GM23248 (cell line): ENCODE measurements at regions not wholly inside any gene's neighbourhood (a gene's known extent, or its start where the extent isn't known, plus 50 kb on each side); places are given as distances from the start of the nearest gene placed in this dataset.

Source experiments
- DNase-seq: peaks from one replicate; pipeline ENCODE4 v3.0.0-alpha.2; 2015
- H2AFZ ChIP-seq: fragments of 200-600 bp; sonication (generic); 2 replicates; pipeline ENCODE4 v1.6.1; 2016; ENCODE audit warnings: antibody characterized with exemption
- H3F3A ChIP-seq: fragments of 200-600 bp; sonication (generic); 2 replicates; pipeline ENCODE4 v1.6.1; 2016; ENCODE audit warnings: mild to moderate bottlenecking, antibody characterized with exemption, mixed run types; ENCODE audit not compliant: insufficient read depth
- H3K27ac ChIP-seq: fragments of 200-600 bp; sonication (generic); 2 replicates; pipeline ENCODE4 v1.5.1; 2016; ENCODE audit warnings: mild to moderate bottlenecking
- H3K27me3 ChIP-seq: fragments of 200-600 bp; sonication (generic); replicated peaks from 2 replicates; pipeline ENCODE4 v1.6.1; 2016; ENCODE audit warnings: mild to moderate bottlenecking; ENCODE audit not compliant: insufficient read depth
- H3K36me3 ChIP-seq: fragments of 200-600 bp; sonication (generic); 2 replicates; pipeline ENCODE4 v1.6.1; 2016; ENCODE audit warnings: low read depth, mild to moderate bottlenecking
- H3K4me1 ChIP-seq: fragments of 200-600 bp; sonication (generic); 2 replicates; pipeline ENCODE4 v1.6.1; 2016; ENCODE audit warnings: mild to moderate bottlenecking; ENCODE audit not compliant: insufficient read depth
- H3K4me2 ChIP-seq: fragments of 200-600 bp; sonication (generic); one replicate; pipeline ENCODE4 v1.6.1; 2016; ENCODE audit warnings: mild to moderate bottlenecking; ENCODE audit not compliant: unreplicated experiment
- H3K4me3 ChIP-seq: fragments of 200-600 bp; sonication (generic); 2 replicates; pipeline ENCODE4 v1.5.1; 2016; ENCODE audit warnings: mild to moderate bottlenecking
- H3K79me2 ChIP-seq: fragments of 200-600 bp; sonication (generic); 2 replicates; pipeline ENCODE4 v1.6.1; 2016; ENCODE audit warnings: mild to moderate bottlenecking; ENCODE audit not compliant: insufficient read depth
- H3K9ac ChIP-seq: fragments of 200-600 bp; sonication (generic); 2 replicates; pipeline ENCODE4 v1.6.1; 2016; ENCODE audit warnings: mild to moderate bottlenecking
- H3K9me2 ChIP-seq: fragments of 200-600 bp; sonication (generic); 2 replicates; pipeline ENCODE4 v1.6.1; 2016; ENCODE audit warnings: mixed run types, mild to moderate bottlenecking, moderate library complexity; ENCODE audit not compliant: insufficient read depth
- H3K9me3 ChIP-seq: fragments of 200-600 bp; sonication (generic); one replicate; pipeline ENCODE4 v1.6.1; 2017; ENCODE audit warnings: low read depth
- H4K20me1 ChIP-seq: fragments of 200-600 bp; sonication (generic); 2 replicates; pipeline ENCODE4 v1.6.0; 2016; ENCODE audit not compliant: insufficient read depth
- EZH2 ChIP-seq: fragments of 200-600 bp; sonication (generic); IDR thresholded peaks from 2 replicates; pipeline ENCODE4 v1.6.1; 2018; ENCODE audit warnings: antibody characterized with exemption, mild to moderate bottlenecking; ENCODE audit not compliant: insufficient read depth, poor library complexity, severe bottlenecking
- EZH2phosphoT487 ChIP-seq: fragments of 200-600 bp; sonication (generic); IDR thresholded peaks from 2 replicates; pipeline ENCODE4 v1.6.1; 2018; ENCODE audit warnings: antibody characterized with exemption, moderate library complexity, mild to moderate bottlenecking, low read depth; ENCODE audit not compliant: insufficient read depth
- WGBS, 2 experiments: methylation state at CpG; one replicate each; pipeline ENCODE4 v1.1.6; 2015 to 2017; ENCODE audit warnings: low lambda C conversion rate in 2 of 2, low coverage in 1 of 2; ENCODE audit errors: missing lambda C conversion rate in 2 of 2; 5-methylcytosine and 5-hydroxymethylcytosine counted together
- in situ Hi-C: fragments of 300-500 bp; cut with MboI; formaldehyde crosslinking; loops from 2 replicates; pipeline ENCODE4 v1.15.0; 2020

- H3K9me3 ChIP-seq, result no peaks in the 10 kb centered on the region
- H2AFZ ChIP-seq, result no peak overlapping the region
- H3K27me3 ChIP-seq, result no peaks in the 10 kb centered on the region
- H3K4me1 ChIP-seq, result peaks cover 18% of the 10 kb centered on the region
- H3K36me3 ChIP-seq, result no peaks in the 10 kb centered on the region
- H3K9ac ChIP-seq, result no peak overlapping the region
- WGBS, 2 experiments, result 93 to 94% methylated on average over 6 of the region's 6 CpGs
- H3K4me2 ChIP-seq, result no peak overlapping the region
- H3K4me3 ChIP-seq, result no peak overlapping the region
- no peak for TF ChIP-seq EZH2
- no peak for TF ChIP-seq EZH2phosphoT487
- no peaks in the 10 kb centered on the region for H4K20me1 ChIP-seq
- no peak overlapping the region for H3K27ac ChIP-seq
- DNase-seq, result no peak
- 0 out of 2 replicates have a peak, but pooled peaks cover 4% of the 10 kb centered on the region for H3F3A ChIP-seq
- in situ Hi-C loops, result no loop called here
- no peaks in the 10 kb centered on the region for H3K79me2 ChIP-seq
- no peaks in the 10 kb centered on the region for H3K9me2 ChIP-seq
Observed at GRCh38 chr5:143677403-143677802, 134.6 kb upstream of the HMHB1 start.

DNA sequence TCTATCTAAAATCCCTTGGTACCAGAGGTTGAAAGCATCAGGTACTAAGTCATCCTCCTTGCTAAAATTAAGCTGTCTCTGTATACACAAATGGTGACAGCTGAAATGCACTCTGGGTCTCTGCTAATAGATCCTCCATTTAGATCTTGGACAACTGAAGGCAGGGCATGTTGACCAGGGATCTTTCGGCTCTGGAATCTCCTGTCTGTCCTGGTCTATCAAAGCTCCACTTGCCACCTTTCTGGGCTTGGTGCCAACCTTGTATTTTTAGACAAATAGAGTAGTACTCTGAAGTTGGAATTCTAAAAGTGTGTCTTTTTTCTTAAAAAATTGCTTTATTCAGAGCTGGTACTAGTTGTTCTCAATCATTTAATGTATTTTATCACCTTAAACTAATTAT is 135.2 kb upstream of the HMHB1 start:
- DNase-seq, result no peak
- Histone ChIP-seq H2AFZ (no peak overlapping the region), H3K9ac (no peak overlapping the region), H3K4me1 (peaks cover 15% of the 10 kb centered on the region), H3K27me3 (no peaks in the 10 kb centered on the region), H3K27ac (no peak overlapping the region), H4K20me1 (no peaks in the 10 kb centered on the region), H3K36me3 (no peaks in the 10 kb centered on the region), H3K9me3 (no peaks in the 10 kb centered on the region), H3K9me2 (no peaks in the 10 kb centered on the region), H3K79me2 (no peaks in the 10 kb centered on the region), H3K4me3 (no peak overlapping the region), H3F3A (0 out of 2 replicates have a peak, but pooled peaks cover 4% of the 10 kb centered on the region), H3K4me2 (no peak overlapping the region)
- 68 to 81% methylated on average over 1 of the region's 1 CpG for WGBS, 2 experiments
- TF ChIP-seq EZH2 (no peak), EZH2phosphoT487 (no peak)
- in situ Hi-C loops, result no loop called here

GRCh38 chr5:143674469-143674786 is 137.5 kb upstream of the HMHB1 start:
- no peak for DNase-seq
- Histone ChIP-seq H3K9me3 (no peaks in the 10 kb centered on the region), H3F3A (no peaks in the 10 kb centered on the region), H4K20me1 (no peaks in the 10 kb centered on the region), H3K27me3 (no peaks in the 10 kb centered on the region), H3K27ac (no peak overlapping the region), H3K4me3 (no peak overlapping the region), H2AFZ (no peak overlapping the region), H3K4me1 (peaks cover 5% of the 10 kb centered on the region; the same call in 1 of the 2 replicates), H3K4me2 (no peak overlapping the region), H3K9me2 (no peaks in the 10 kb centered on the region), H3K9ac (no peak overlapping the region), H3K36me3 (no peaks in the 10 kb centered on the region), H3K79me2 (no peaks in the 10 kb centered on the region)
- no peak for TF ChIP-seq EZH2phosphoT487
- TF ChIP-seq EZH2, result no peak
- in situ Hi-C loops, result no loop called here
- WGBS, 2 experiments, result 98 to 100% methylated on average over 2 of the region's 2 CpGs

DNA sequence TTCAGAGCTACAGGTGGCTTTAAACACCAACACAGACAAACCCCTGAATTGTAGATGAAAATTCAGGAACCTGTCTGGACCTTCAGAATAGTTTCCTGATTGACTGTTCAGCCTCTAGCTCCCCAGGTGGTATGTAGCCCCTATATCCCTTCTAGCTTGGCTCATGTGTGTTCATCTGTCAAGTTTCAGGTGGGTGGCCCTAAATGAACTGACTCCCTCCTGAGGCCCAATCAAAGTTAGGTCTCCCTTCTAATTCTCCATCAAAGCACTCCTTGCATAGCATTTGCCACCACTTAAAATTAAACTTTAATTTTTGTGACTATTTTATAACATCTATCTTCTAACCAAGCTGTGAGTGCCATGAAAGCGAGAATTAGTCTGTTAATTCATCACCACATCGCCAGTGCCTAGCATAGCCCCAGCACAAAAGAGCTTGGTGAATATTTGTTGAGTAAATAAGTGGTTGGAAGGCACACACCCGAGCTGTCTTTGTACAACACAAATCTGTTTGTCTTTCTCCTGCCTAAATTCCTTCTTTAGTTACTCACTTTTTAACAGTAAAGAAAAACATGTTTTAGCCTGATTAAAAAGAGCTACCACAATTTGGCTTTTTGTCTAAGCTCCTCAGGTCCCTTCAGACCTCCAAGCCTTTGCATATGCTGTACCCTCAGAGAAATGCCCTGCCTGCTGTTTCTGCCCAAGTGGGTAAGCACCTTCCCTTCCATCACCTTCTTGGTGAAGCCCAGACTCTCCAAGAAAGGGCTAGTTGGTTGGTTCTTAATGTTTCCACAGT is 138.1 kb upstream of the HMHB1 start:
- in situ Hi-C loops, result no loop called here
- Histone ChIP-seq H3K9ac (no peak overlapping the region), H3K27me3 (no peaks in the 10 kb centered on the region), H3K9me2 (no peaks in the 10 kb centered on the region), H3K79me2 (no peaks in the 10 kb centered on the region), H4K20me1 (no peaks in the 10 kb centered on the region), H3K27ac (no peak overlapping the region), H3K36me3 (no peaks in the 10 kb centered on the region), H3K4me3 (no peak overlapping the region), H3K4me2 (no peak overlapping the region), H3K4me1 (no peaks in the 10 kb centered on the region), H3K9me3 (no peaks in the 10 kb centered on the region), H3F3A (no peaks in the 10 kb centered on the region), H2AFZ (no peak overlapping the region)
- WGBS, 2 experiments, result 83 to 85% methylated on average over 3 of the region's 3 CpGs
- peak; percentile 17 for DNase-seq
- TF ChIP-seq EZH2phosphoT487 (no peak), EZH2 (no peak)
